ENCODE measurements at regions not wholly inside any gene's neighbourhood (a gene's known extent, or its start where the extent isn't known, plus 50 kb on each side); places are given as distances from the start of the nearest gene placed in this dataset.

GRCh38 chr6:140976806-140977205 is 1155.9 kb upstream of the GJE1 start:
- TF ChIP-seq, protein P1, sequence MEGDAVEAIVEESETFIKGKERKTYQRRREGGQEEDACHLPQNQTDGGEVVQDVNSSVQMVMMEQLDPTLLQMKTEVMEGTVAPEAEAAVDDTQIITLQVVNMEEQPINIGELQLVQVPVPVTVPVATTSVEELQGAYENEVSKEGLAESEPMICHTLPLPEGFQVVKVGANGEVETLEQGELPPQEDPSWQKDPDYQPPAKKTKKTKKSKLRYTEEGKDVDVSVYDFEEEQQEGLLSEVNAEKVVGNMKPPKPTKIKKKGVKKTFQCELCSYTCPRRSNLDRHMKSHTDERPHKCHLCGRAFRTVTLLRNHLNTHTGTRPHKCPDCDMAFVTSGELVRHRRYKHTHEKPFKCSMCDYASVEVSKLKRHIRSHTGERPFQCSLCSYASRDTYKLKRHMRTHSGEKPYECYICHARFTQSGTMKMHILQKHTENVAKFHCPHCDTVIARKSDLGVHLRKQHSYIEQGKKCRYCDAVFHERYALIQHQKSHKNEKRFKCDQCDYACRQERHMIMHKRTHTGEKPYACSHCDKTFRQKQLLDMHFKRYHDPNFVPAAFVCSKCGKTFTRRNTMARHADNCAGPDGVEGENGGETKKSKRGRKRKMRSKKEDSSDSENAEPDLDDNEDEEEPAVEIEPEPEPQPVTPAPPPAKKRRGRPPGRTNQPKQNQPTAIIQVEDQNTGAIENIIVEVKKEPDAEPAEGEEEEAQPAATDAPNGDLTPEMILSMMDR (IDR thresholded peaks at IDR 0.05; ENCODE audit: low read length), result no peak
- TF ChIP-seq EZH2 (optimal IDR thresholded peaks at IDR 0.05; ENCODE audit: low read depth, low read length), result no peak
